Karpas-422 (cell line): ENCODE measurements at regions not wholly inside any gene's neighbourhood (a gene's known extent, or its start where the extent isn't known, plus 50 kb on each side); places are given as distances from the start of the nearest gene placed in this dataset. TPM values are rescaled to one million over a fixed set of nuclear protein-coding genes. Genes with fewer than 3 reads are reported as not detected.

ENCODE experiments used
- small RNA-seq: library from RNA; depleted of rRNA; stranded (forward); fragments of <200 nt; gene quantifications from one replicate; pipeline ENCODE3, GENCODE V24; 2014

Small RNA genes lying in the stretch of these regions (small RNA-seq; reads per million reads assigned to genes)
- gene RF00003 (0.24 reads per million), gene RNVU1-4 (not detected)
